Stimulated activated naive CD4-positive, alpha-beta T cell (primary cell): ENCODE measurements at regions not wholly inside any gene's neighbourhood (a gene's known extent, or its start where the extent isn't known, plus 50 kb on each side); places are given as distances from the start of the nearest gene placed in this dataset.

Source experiments
- DNase-seq, 6 experiments: peaks; one replicate each; lab custom pipeline; 2025; lab: John Stamatoyannopoulos, UW

DNA sequence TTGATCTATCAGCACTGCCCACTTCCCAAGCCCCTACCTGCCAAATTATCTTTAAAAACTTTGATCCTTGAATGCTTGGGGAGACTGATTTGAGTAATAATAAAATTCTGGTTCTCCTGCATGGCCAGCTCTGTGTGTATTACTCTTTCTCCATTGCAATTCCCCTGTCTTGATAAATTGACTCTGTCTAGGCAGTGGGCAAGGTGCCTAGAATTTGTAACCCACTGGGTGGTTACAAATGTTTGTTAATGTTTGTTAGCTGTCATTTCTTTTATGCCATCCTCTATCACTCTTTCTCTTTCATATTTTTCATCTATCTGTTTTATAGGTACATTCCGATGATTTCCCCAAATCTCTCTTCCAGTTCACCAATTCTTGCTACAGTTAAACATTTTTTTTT is 694.1 kb downstream of the TYW1 start:
- no peak for DNase-seq

GRCh38 chr7:67692425-67692824 is 695.8 kb downstream of the TYW1 start:
- DNase-seq, result no peak

- no peak for DNase-seq
Observed at GRCh38 chr7:67696124-67696523, 699.5 kb downstream of the TYW1 start.

DNA sequence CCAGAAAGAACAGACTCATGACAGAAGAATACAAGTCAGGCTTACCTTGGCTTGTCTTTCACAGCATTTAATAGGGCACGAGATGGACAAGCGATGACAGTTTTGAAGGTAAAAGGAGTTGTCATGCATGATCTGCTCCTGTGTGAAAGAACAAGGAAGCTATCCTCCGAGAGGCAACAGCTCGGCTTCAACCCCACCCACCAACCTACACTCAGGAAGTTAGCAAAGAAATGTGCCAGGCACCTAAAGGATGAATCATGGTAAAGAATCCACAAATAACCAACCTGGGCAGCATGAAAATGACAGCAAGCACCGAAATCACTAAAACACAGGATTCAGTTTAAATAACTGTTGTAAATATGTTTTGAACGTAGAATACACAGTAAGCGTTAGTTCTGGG is 700.2 kb downstream of the TYW1 start:
- no peak for DNase-seq

DNA sequence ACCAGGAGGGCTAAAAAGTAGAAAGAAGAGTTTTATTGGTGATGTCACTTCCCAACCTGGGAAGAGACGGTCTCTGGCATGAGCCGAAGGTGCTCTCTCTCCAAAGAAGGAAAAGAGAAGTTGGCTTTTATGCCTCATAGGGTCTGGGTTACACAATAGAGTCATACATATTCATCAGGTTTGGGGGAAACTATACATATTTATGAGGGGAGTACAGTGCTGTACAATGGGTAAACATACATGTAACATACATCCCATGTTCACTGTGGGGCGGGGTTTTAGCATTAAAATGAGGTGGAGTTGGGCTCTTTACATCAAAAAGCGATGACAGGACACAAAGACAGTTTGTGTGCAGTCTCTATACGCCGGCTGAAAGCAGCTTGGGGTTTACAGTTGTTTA is 701.7 kb downstream of the TYW1 start:
- no peak for DNase-seq

- no peak for DNase-seq
Observed at GRCh38 chr7:67705850-67706249, 709.2 kb downstream of the TYW1 start.

- DNase-seq, result no peak
Observed at GRCh38 chr7:67711706-67712105, 715.1 kb downstream of the TYW1 start.

- DNase-seq, result no peak
Observed at GRCh38 chr7:67713451-67714056, 716.9 kb downstream of the TYW1 start.

DNA sequence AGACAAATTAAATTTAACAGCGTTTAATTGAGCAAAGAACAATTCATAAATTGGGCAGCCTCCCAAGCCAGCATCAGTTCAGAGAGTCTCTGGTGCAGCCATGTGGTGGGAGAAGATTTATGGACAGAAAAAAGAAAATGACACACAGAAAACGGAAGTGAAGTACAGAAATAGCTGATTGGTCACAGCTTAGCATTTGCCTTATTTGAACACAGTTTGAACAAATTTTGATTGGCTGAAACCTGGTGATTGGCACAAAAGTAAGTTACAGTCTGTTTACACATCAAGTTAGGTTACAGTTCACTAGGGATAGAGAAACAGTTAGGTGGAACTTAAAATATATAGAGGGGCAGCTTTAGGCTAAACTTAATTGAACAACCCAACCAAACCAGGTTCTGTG is 720.1 kb downstream of the TYW1 start:
- no peak for DNase-seq

GRCh38 chr7:67723591-67723990 is 727.0 kb downstream of the TYW1 start:
- no peak for DNase-seq

DNA sequence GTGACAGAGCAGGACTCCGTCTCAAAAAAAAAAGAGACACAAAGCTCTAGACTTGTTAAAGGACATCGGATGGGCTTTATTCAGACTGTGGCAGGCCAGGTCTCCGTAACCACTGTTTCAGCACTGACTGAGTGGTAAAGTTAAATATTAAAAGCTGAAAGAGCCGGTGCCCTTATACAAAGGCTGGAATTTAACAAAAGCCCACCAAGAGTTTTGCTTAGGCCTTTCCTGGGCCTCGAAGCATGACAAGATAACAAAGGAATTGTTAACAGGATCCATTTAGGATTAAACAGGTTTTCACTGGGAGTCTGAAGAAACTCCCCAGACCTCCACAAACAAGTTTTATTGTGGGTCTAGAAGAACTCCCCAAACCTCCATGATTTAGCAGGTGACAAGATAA is 727.8 kb downstream of the TYW1 start:
- no peak for DNase-seq

DNA sequence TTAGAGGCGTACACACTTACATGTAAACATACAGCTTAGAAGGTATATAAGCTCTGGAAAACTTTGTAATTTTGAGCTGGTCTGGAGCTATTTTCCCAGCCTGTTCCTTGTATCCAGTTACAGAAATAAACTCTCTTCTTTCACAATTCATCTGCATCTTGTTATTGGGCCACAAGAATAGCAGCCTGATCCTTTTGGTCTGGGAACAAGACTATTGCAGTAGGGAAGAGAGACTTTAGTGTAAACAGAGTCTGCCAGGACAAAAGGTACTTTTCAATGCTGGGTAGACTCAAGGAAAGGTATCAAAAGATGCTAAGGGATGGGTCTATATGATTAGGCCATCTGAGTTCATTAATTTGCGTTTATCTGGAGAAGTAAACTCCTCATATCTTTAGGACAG is 728.3 kb downstream of the TYW1 start:
- no peak for DNase-seq

DNA sequence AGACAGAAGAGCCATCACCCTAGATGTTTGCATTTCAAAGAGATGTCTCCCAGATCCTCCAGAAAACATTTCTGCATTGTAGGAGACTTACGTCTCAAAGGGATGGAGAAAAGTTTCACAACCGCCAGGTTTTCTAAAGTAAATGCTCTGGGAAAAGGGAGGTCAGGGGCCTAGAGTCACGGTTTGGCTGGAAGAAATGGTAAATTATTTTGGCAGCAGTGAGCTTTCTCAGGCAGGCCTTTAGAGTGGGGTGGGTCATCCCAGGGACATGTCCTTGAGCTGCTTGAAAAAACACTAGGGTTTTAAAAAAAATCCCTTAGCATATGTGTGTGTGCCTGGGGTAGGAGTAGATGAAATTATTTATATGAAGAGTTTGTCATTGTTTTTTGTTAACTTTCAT is 728.8 kb downstream of the TYW1 start:
- DNase-seq, result no peak

DNA sequence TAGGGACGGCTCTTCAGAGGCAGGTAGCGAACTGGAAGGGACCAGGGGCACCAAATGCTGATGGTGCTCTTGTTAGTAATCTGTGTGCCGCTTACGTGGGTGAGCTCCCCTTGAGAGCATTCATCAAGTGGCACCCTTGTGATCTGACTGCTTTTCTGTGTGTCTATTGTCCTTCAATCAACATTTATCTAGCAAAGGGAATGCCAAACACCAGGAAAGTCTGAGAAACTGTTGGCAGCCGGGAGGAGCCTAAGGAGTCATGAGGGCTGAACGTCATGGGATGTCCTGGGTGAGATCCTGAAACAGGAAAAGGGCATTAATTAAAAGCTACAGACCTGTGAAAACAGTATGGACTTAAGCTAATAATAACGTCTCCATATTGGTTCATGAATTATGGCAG is 733.1 kb downstream of the TYW1 start:
- DNase-seq, result no peak

GRCh38 chr7:67731704-67732103 is 735.1 kb downstream of the TYW1 start:
- DNase-seq, result no peak

- no peak for DNase-seq
Observed at GRCh38 chr7:67732898-67733297, 736.3 kb downstream of the TYW1 start.

GRCh38 chr7:67738145-67738544 is 741.5 kb downstream of the TYW1 start:
- DNase-seq, result no peak

DNA sequence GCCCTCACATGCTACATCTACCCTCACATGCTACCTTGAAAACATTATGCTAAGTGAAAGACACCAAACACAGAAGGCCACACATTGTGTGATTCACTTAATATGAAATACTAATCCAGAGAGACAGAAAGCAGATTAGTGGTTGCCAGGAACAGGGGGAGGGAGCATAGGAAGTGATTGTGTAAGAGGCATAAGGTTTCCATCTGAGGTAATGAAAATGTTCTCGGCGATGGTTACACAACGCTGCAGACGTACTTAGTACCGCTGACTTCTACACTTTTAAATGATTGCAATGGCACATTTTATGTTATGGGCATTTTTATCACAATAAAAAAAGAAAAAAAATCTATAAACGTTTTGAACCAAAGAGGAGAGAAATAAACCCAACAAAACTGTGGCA is 742.3 kb downstream of the TYW1 start:
- no peak for DNase-seq

DNA sequence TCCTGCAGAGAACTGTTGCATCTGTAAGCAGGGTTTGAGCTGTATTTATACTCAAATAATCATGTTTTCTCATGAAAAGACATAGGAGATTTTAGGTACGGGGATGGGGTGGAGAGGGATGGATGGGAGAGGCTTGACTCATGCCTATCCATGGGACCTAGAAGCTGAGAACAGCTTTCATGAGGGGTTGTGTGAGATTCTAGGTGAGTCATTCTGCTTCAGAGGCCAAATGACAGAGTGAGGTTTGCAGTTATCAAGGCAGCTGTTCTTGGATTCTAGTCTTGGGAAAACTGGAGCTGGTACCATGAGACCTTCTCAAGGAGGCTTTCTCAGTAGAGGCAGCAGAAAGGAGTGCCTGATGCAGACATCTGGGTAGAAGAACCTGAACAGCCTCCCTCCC is 746.9 kb downstream of the TYW1 start:
- no peak for DNase-seq

- no peak for DNase-seq
Observed at GRCh38 chr7:67752227-67752626, 755.6 kb downstream of the TYW1 start.

- no peak for DNase-seq
Observed at GRCh38 chr7:67753891-67754290, 757.3 kb downstream of the TYW1 start.

DNA sequence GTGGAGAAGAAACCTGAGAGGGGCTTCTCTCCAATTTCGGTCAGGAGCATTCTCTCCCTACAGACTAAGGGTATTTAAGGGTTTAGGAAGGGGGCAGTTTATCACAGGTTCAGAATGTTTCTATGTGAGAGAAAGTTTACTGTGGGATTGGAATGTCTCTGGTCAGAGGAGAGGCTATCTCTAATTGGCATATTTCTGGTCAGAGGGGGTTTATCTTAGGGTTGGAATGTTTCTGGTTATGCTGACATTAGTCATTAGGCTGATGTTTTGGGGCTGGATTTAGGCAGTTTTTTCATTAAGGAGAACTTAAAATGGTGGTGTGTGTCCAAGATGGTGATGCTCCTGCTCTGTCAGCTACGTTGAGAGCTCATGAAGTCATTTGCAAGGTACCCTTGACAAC is 758.0 kb downstream of the TYW1 start:
- no peak for DNase-seq

- DNase-seq, result no peak
Observed at GRCh38 chr7:67758551-67758950, 761.9 kb downstream of the TYW1 start.

DNA sequence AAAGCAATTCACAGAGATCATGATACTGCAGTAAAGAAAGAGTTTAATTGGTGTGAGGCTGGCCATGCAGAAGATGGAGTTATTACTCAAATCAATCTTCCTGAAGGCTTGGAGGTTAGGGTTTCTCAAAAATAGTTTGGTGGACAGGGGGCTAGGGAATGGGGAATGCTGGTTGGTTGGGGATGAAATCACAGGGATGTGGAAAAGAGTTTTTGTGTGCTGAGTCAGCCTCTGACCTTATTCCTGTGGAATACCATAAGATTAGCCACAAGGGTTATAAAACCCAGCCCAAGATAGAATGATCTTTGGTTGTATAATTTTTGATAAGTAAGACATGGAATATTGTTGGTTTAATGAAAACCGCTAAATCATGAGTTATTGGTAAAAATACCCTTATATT is 764.3 kb downstream of the TYW1 start:
- no peak for DNase-seq

DNA sequence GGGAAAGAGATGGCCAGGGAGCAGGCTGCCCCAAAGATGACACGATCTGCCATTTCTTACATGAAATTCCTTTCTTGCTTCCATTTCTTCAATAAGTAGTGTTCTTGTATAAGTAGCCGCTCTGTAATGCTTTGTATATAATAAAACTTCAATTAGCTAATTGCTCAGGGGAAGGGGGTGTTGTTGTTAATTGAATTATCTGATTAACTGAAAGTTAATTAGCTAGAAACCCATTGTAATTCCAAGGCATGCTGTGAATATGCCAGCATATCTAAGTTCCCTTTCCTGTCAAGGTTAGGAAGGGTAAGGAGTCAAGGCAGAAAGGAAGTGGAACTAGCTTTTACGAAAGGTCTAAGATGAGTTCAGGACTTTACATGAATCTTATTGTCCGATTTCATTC is 765.9 kb downstream of the TYW1 start:
- no peak for DNase-seq
